Uterus (tissue), 2 donors: ENCODE measurements at regions not wholly inside any gene's neighbourhood (a gene's known extent, or its start where the extent isn't known, plus 50 kb on each side); places are given as distances from the start of the nearest gene placed in this dataset.

Experiments used
- CTCF ChIP-seq, 4 experiments: fragments of 200-600 bp in 2 of 4; fragments of 450-650 bp in 2 of 4; sonication (generic) in 2 of 4; IDR thresholded peaks; one replicate each; pipeline ENCODE4 v1.5.1; 2016 to 2019; ENCODE audit warnings: antibody characterized with exemption in 4 of 4, mild to moderate bottlenecking in 2 of 4, moderate library complexity in 1 of 4
- POLR2A ChIP-seq, 2 donors: fragments of 450-650 bp; IDR thresholded peaks; one replicate each; pipeline ENCODE4 v1.6.1; 2016; ENCODE audit warnings: antibody characterized with exemption in 2 of 2, mild to moderate bottlenecking in 1 of 2, moderate library complexity in 1 of 2

- TF ChIP-seq POLR2A (IDR thresholded peaks at IDR 0.05) (no peak), CTCF (IDR thresholded peaks at IDR 0.05) (no peak)
Measured at GRCh38 chr2:230631470-230631869, 81.2 kb upstream of the CAB39 start.
